Testis (tissue), 2 donors: ENCODE measurements at regions not wholly inside any gene's neighbourhood (a gene's known extent, or its start where the extent isn't known, plus 50 kb on each side); places are given as distances from the start of the nearest gene placed in this dataset.

Source experiments
- POLR2A ChIP-seq: fragments of 450-650 bp; IDR thresholded peaks from one replicate; pipeline ENCODE4 v1.6.1; 2017; ENCODE audit warnings: antibody characterized with exemption, mild to moderate bottlenecking, moderate library complexity
- TF ChIP-seq, protein P1 (sequence below), 3 experiments: fragments of 450-650 bp in 2 of 3; fragments of 200-600 bp in 1 of 3; sonication (generic) in 1 of 3; IDR thresholded peaks; one replicate each; pipeline ENCODE4 v1.5.1; 2016 to 2019; ENCODE audit warnings: antibody characterized with exemption in 3 of 3, mild to moderate bottlenecking in 2 of 3, moderate library complexity in 1 of 3

DNA sequence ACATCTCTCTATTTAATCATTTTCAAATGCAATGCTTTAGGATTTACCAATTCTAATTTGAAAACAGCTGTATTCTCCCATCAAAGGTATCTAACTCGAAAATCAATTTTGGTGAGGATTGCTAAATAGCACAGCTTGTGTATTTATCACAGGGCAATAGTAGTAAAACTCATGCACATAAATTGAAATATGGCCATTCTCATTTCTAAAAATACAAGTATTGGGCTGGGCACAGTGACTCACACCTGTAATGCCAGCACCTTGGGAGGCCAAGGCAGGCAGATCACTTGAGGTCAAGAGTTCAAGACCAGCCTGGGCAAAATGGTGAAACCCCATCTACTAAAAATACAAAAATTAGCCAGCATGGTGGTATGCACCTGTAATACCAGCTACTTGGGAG, 164.8 kb upstream of the RASA1 start:
- TF ChIP-seq, protein P1, sequence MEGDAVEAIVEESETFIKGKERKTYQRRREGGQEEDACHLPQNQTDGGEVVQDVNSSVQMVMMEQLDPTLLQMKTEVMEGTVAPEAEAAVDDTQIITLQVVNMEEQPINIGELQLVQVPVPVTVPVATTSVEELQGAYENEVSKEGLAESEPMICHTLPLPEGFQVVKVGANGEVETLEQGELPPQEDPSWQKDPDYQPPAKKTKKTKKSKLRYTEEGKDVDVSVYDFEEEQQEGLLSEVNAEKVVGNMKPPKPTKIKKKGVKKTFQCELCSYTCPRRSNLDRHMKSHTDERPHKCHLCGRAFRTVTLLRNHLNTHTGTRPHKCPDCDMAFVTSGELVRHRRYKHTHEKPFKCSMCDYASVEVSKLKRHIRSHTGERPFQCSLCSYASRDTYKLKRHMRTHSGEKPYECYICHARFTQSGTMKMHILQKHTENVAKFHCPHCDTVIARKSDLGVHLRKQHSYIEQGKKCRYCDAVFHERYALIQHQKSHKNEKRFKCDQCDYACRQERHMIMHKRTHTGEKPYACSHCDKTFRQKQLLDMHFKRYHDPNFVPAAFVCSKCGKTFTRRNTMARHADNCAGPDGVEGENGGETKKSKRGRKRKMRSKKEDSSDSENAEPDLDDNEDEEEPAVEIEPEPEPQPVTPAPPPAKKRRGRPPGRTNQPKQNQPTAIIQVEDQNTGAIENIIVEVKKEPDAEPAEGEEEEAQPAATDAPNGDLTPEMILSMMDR (IDR thresholded peaks at IDR 0.05): no peak
- no peak for TF ChIP-seq POLR2A
